ENCODE measurements at regions not wholly inside any gene's neighbourhood (a gene's known extent, or its start where the extent isn't known, plus 50 kb on each side); places are given as distances from the start of the nearest gene placed in this dataset.

DNA sequence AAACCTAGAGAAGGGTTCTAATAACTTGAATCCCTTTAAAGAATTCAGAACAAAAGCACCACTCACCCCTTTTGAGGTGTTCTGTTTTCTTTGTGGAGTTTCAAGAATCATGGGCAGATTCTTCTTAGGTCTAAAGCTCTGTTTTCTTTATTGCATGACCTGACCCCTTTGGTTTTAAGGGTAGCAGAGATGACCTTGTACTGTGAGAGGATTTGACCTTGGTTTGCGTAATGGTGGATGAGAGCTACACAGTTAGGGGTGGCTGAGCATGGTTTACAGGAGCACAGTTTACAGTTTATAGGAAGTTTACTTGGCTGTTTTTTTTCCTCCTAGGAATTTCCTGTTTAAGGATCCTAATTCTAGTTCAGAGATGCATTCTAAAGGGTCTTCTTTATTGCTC lies 1095.6 kb upstream of the NRXN1 start:
- no peaks in the 10 kb centered on the region for H3K9me3 ChIP-seq (ENCODE audit: control insufficient read depth in 3 of 3, low read length in 3 of 3)
- H3K4me1 ChIP-seq (ENCODE audit: control insufficient read depth in 3 of 3, insufficient read depth in 3 of 3, low read length in 3 of 3): no peaks in the 10 kb centered on the region
- H3K27ac ChIP-seq (ENCODE audit: low read depth, low read length): no peak overlapping the region
- H3K9ac ChIP-seq (ENCODE audit: low read depth in 1 of 3, low read length in 3 of 3): no peak overlapping the region
- H3K36me3 ChIP-seq (ENCODE audit: control insufficient read depth in 3 of 3, insufficient read depth in 3 of 3, low read length in 3 of 3): no peaks in the 10 kb centered on the region
- no peaks in the 10 kb centered on the region for H3K27me3 ChIP-seq (ENCODE audit: control insufficient read depth in 3 of 3, insufficient read depth in 3 of 3, low read length in 3 of 3)
- no peak overlapping the region for H3K4me3 ChIP-seq (ENCODE audit: low read length in 3 of 3)

- Histone ChIP-seq H3K27me3 (ENCODE audit: control insufficient read depth in 3 of 3, insufficient read depth in 3 of 3, low read length in 3 of 3) (no peaks in the 10 kb centered on the region), H3K4me3 (ENCODE audit: low read length in 3 of 3) (no peak overlapping the region), H3K9ac (ENCODE audit: low read depth in 1 of 3, low read length in 3 of 3) (no peak overlapping the region), H3K36me3 (ENCODE audit: control insufficient read depth in 3 of 3, insufficient read depth in 3 of 3, low read length in 3 of 3) (no peaks in the 10 kb centered on the region), H3K9me3 (ENCODE audit: control insufficient read depth in 3 of 3, low read length in 3 of 3) (no peaks in the 10 kb centered on the region), H3K4me1 (ENCODE audit: control insufficient read depth in 3 of 3, insufficient read depth in 3 of 3, low read length in 3 of 3) (no peaks in the 10 kb centered on the region), H3K27ac (ENCODE audit: low read depth, low read length) (no peak overlapping the region)
These were observed 1085.4 kb upstream of the NRXN1 start for GRCh38 chr2:52117299-52117698.

GRCh38 chr2:52115750-52116149 lies 1083.8 kb upstream of the NRXN1 start:
- H3K27me3 ChIP-seq (ENCODE audit: control insufficient read depth in 3 of 3, insufficient read depth in 3 of 3, low read length in 3 of 3): no peaks in the 10 kb centered on the region
- no peaks in the 10 kb centered on the region for H3K4me1 ChIP-seq (ENCODE audit: control insufficient read depth in 3 of 3, insufficient read depth in 3 of 3, low read length in 3 of 3)
- no peaks in the 10 kb centered on the region for H3K9me3 ChIP-seq (ENCODE audit: control insufficient read depth in 3 of 3, low read length in 3 of 3)
- H3K4me3 ChIP-seq (ENCODE audit: low read length in 3 of 3): no peak overlapping the region
- no peaks in the 10 kb centered on the region for H3K36me3 ChIP-seq (ENCODE audit: control insufficient read depth in 3 of 3, insufficient read depth in 3 of 3, low read length in 3 of 3)
- no peak overlapping the region for H3K27ac ChIP-seq (ENCODE audit: low read depth, low read length)
- H3K9ac ChIP-seq (ENCODE audit: low read depth in 1 of 3, low read length in 3 of 3): no peak overlapping the region

DNA sequence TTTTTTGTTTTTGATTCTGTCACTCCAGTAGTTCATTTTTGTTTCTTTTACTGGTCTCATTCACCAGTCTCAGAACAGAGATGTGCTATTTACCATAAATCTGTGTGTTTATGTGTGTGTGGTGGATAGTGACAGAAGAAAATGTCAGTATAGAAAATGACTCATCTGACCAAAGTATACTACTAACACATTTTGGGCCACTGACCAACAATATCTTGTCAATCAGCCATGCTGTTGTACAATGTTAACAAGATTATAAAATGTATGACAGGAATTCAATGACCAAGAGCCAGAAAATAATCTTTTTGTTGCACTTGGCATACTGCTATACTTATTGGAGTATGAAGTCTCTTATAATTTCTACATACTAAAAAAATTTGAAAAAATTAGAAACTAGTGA lies 1081.4 kb upstream of the NRXN1 start:
- H3K9ac ChIP-seq (ENCODE audit: low read depth in 1 of 3, low read length in 3 of 3): no peak overlapping the region
- H3K27ac ChIP-seq (ENCODE audit: low read depth, low read length): no peak overlapping the region
- H3K9me3 ChIP-seq (ENCODE audit: control insufficient read depth in 3 of 3, low read length in 3 of 3): no peaks in the 10 kb centered on the region
- H3K4me3 ChIP-seq (ENCODE audit: low read length in 3 of 3): no peak overlapping the region
- H3K27me3 ChIP-seq (ENCODE audit: control insufficient read depth in 3 of 3, insufficient read depth in 3 of 3, low read length in 3 of 3): no peaks in the 10 kb centered on the region
- no peaks in the 10 kb centered on the region for H3K36me3 ChIP-seq (ENCODE audit: control insufficient read depth in 3 of 3, insufficient read depth in 3 of 3, low read length in 3 of 3)
- no peaks in the 10 kb centered on the region for H3K4me1 ChIP-seq (ENCODE audit: control insufficient read depth in 3 of 3, insufficient read depth in 3 of 3, low read length in 3 of 3)

- Histone ChIP-seq H3K4me1 (ENCODE audit: control insufficient read depth in 3 of 3, insufficient read depth in 3 of 3, low read length in 3 of 3) (no peaks in the 10 kb centered on the region), H3K27me3 (ENCODE audit: control insufficient read depth in 3 of 3, insufficient read depth in 3 of 3, low read length in 3 of 3) (no peaks in the 10 kb centered on the region), H3K27ac (ENCODE audit: low read depth, low read length) (no peak overlapping the region), H3K9me3 (ENCODE audit: control insufficient read depth in 3 of 3, low read length in 3 of 3) (no peaks in the 10 kb centered on the region), H3K9ac (ENCODE audit: low read depth in 1 of 3, low read length in 3 of 3) (no peak overlapping the region), H3K4me3 (ENCODE audit: low read length in 3 of 3) (no peak overlapping the region), H3K36me3 (ENCODE audit: control insufficient read depth in 3 of 3, insufficient read depth in 3 of 3, low read length in 3 of 3) (no peaks in the 10 kb centered on the region)
These were observed 1080.2 kb upstream of the NRXN1 start for GRCh38 chr2:52112141-52112540.

DNA sequence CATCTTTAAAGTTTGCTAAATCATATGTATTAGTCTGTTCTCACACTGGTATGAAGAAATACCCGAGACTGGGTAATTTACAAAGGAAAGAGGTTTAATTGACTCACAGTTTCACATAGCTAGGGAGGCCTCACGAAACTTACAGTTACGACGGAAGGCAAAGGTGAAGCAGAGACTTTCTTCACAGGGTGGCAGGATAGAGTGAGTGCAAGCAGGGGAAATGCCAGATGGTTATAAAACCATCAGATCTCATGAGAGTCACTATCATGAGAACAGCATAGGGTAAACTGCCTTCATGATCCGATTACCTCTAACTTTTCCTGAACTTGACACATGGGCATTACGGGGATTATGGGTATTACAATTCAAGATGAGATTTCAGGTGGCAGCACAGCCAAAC lies 1075.2 kb upstream of the NRXN1 start:
- H3K4me1 ChIP-seq (ENCODE audit: control insufficient read depth in 3 of 3, insufficient read depth in 3 of 3, low read length in 3 of 3): no peaks in the 10 kb centered on the region
- no peaks in the 10 kb centered on the region for H3K9me3 ChIP-seq (ENCODE audit: control insufficient read depth in 3 of 3, low read length in 3 of 3)
- H3K27me3 ChIP-seq (ENCODE audit: control insufficient read depth in 3 of 3, insufficient read depth in 3 of 3, low read length in 3 of 3): no peaks in the 10 kb centered on the region
- no peak overlapping the region for H3K9ac ChIP-seq (ENCODE audit: low read depth in 1 of 3, low read length in 3 of 3)
- H3K4me3 ChIP-seq (ENCODE audit: low read length in 3 of 3): no peak overlapping the region
- H3K36me3 ChIP-seq (ENCODE audit: control insufficient read depth in 3 of 3, insufficient read depth in 3 of 3, low read length in 3 of 3): no peaks in the 10 kb centered on the region
- no peak overlapping the region for H3K27ac ChIP-seq (ENCODE audit: low read depth, low read length)

GRCh38 chr2:52097071-52097470 lies 1065.1 kb upstream of the NRXN1 start:
- Histone ChIP-seq H3K27me3 (ENCODE audit: control insufficient read depth in 3 of 3, insufficient read depth in 3 of 3, low read length in 3 of 3) (no peaks in the 10 kb centered on the region), H3K36me3 (ENCODE audit: control insufficient read depth in 3 of 3, insufficient read depth in 3 of 3, low read length in 3 of 3) (no peaks in the 10 kb centered on the region), H3K4me3 (ENCODE audit: low read length in 3 of 3) (no peak overlapping the region), H3K9me3 (ENCODE audit: control insufficient read depth in 3 of 3, low read length in 3 of 3) (no peaks in the 10 kb centered on the region), H3K9ac (ENCODE audit: low read depth in 1 of 3, low read length in 3 of 3) (no peak overlapping the region), H3K27ac (ENCODE audit: low read depth, low read length) (no peak overlapping the region), H3K4me1 (ENCODE audit: control insufficient read depth in 3 of 3, insufficient read depth in 3 of 3, low read length in 3 of 3) (no peaks in the 10 kb centered on the region)

- no peaks in the 10 kb centered on the region for H3K9me3 ChIP-seq (ENCODE audit: control insufficient read depth in 3 of 3, low read length in 3 of 3)
- no peak overlapping the region for H3K27ac ChIP-seq (ENCODE audit: low read depth, low read length)
- H3K4me1 ChIP-seq (ENCODE audit: control insufficient read depth in 3 of 3, insufficient read depth in 3 of 3, low read length in 3 of 3): no peaks in the 10 kb centered on the region
- H3K27me3 ChIP-seq (ENCODE audit: control insufficient read depth in 3 of 3, insufficient read depth in 3 of 3, low read length in 3 of 3): no peaks in the 10 kb centered on the region
- no peak overlapping the region for H3K4me3 ChIP-seq (ENCODE audit: low read length in 3 of 3)
- H3K36me3 ChIP-seq (ENCODE audit: control insufficient read depth in 3 of 3, insufficient read depth in 3 of 3, low read length in 3 of 3): no peaks in the 10 kb centered on the region
- no peak overlapping the region for H3K9ac ChIP-seq (ENCODE audit: low read depth in 1 of 3, low read length in 3 of 3)
These were observed 1052.8 kb upstream of the NRXN1 start for GRCh38 chr2:52084759-52085158.

- Histone ChIP-seq H3K27ac (ENCODE audit: low read depth, low read length) (no peak overlapping the region), H3K4me3 (ENCODE audit: low read length in 3 of 3) (no peak overlapping the region), H3K9me3 (ENCODE audit: control insufficient read depth in 3 of 3, low read length in 3 of 3) (no peaks in the 10 kb centered on the region), H3K27me3 (ENCODE audit: control insufficient read depth in 3 of 3, insufficient read depth in 3 of 3, low read length in 3 of 3) (no peaks in the 10 kb centered on the region), H3K9ac (ENCODE audit: low read depth in 1 of 3, low read length in 3 of 3) (no peak overlapping the region), H3K36me3 (ENCODE audit: control insufficient read depth in 3 of 3, insufficient read depth in 3 of 3, low read length in 3 of 3) (no peaks in the 10 kb centered on the region), H3K4me1 (ENCODE audit: control insufficient read depth in 3 of 3, insufficient read depth in 3 of 3, low read length in 3 of 3) (no peaks in the 10 kb centered on the region)
These were observed 1051.3 kb upstream of the NRXN1 start for GRCh38 chr2:52083214-52083613.

DNA sequence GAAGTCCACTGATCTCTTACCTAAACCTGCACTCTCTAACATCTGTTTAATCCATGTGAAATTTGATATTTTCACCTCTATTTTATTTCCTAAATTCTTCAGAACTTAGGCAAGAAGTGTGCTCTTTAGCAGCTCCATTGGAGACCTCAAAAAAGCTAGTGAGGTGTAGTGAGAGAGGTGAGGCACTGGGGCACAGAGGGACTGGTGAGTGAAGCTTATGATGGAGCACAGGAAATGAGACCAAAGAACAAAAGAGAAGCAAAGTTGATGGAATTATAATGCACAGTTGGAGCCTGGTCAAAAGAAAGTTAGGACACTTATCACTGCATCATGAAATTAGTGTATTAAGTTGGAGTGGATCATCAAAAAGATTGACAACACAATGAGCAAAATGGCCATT lies 1050.7 kb upstream of the NRXN1 start:
- H3K27me3 ChIP-seq (ENCODE audit: control insufficient read depth in 3 of 3, insufficient read depth in 3 of 3, low read length in 3 of 3): no peaks in the 10 kb centered on the region

GRCh38 chr2:52079602-52080001 lies 1047.7 kb upstream of the NRXN1 start:
- Histone ChIP-seq H3K27ac (ENCODE audit: low read depth, low read length) (no peak overlapping the region), H3K4me1 (ENCODE audit: control insufficient read depth in 3 of 3, insufficient read depth in 3 of 3, low read length in 3 of 3) (no peaks in the 10 kb centered on the region), H3K36me3 (ENCODE audit: control insufficient read depth in 3 of 3, insufficient read depth in 3 of 3, low read length in 3 of 3) (no peaks in the 10 kb centered on the region), H3K9me3 (ENCODE audit: control insufficient read depth in 3 of 3, low read length in 3 of 3) (no peaks in the 10 kb centered on the region), H3K9ac (ENCODE audit: low read depth in 1 of 3, low read length in 3 of 3) (no peak overlapping the region), H3K4me3 (ENCODE audit: low read length in 3 of 3) (no peak overlapping the region), H3K27me3 (ENCODE audit: control insufficient read depth in 3 of 3, insufficient read depth in 3 of 3, low read length in 3 of 3) (no peaks in the 10 kb centered on the region)

More for the DNA sequence above, 1050.7 kb upstream of the NRXN1 start:
- H3K27ac ChIP-seq (ENCODE audit: low read depth, low read length): no peak overlapping the region
- H3K4me1 ChIP-seq (ENCODE audit: control insufficient read depth in 3 of 3, insufficient read depth in 3 of 3, low read length in 3 of 3): no peaks in the 10 kb centered on the region
- no peak overlapping the region for H3K9ac ChIP-seq (ENCODE audit: low read depth in 1 of 3, low read length in 3 of 3)
- no peak overlapping the region for H3K4me3 ChIP-seq (ENCODE audit: low read length in 3 of 3)
- no peaks in the 10 kb centered on the region for H3K36me3 ChIP-seq (ENCODE audit: control insufficient read depth in 3 of 3, insufficient read depth in 3 of 3, low read length in 3 of 3)
- no peaks in the 10 kb centered on the region for H3K9me3 ChIP-seq (ENCODE audit: control insufficient read depth in 3 of 3, low read length in 3 of 3)
